ENCODE measurements at regions not wholly inside any gene's neighbourhood (a gene's known extent, or its start where the extent isn't known, plus 50 kb on each side); places are given as distances from the start of the nearest gene placed in this dataset.

DNA sequence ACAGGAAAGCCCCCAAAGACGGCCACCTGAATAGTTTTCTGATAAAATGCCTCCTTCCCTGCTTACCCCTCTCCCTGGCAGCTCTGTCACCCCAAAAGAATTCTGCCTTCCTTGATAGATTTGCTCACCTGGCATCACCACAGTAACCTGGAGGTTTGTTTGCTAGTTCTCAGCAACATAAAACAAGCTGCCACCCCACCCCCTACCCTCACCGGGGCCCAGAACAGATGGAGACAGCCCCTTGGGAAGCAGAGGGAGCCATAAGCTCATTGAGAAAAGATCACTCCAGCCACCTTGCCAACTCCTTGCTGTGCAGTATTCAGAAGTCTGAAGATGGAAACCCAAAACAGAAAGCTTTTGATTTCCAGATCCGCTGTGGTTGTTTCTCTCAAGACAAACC lies 108.6 kb downstream of the DHX15 start:
- TF ChIP-seq, protein P1, sequence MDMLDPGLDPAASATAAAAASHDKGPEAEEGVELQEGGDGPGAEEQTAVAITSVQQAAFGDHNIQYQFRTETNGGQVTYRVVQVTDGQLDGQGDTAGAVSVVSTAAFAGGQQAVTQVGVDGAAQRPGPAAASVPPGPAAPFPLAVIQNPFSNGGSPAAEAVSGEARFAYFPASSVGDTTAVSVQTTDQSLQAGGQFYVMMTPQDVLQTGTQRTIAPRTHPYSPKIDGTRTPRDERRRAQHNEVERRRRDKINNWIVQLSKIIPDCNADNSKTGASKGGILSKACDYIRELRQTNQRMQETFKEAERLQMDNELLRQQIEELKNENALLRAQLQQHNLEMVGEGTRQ (IDR thresholded peaks at IDR 0.05; ENCODE audit: low read length): no peak
- TF ChIP-seq NRF1 (IDR thresholded peaks at IDR 0.05; ENCODE audit: low read depth, low read length): no peak
- no peak for TF ChIP-seq RAD21 (IDR thresholded peaks at IDR 0.05 in 1 of 2, conservative IDR thresholded peaks at IDR 0.05 in 1 of 2; ENCODE audit: low read depth in 2 of 2, low read length in 2 of 2)
- TF ChIP-seq, protein P2, sequence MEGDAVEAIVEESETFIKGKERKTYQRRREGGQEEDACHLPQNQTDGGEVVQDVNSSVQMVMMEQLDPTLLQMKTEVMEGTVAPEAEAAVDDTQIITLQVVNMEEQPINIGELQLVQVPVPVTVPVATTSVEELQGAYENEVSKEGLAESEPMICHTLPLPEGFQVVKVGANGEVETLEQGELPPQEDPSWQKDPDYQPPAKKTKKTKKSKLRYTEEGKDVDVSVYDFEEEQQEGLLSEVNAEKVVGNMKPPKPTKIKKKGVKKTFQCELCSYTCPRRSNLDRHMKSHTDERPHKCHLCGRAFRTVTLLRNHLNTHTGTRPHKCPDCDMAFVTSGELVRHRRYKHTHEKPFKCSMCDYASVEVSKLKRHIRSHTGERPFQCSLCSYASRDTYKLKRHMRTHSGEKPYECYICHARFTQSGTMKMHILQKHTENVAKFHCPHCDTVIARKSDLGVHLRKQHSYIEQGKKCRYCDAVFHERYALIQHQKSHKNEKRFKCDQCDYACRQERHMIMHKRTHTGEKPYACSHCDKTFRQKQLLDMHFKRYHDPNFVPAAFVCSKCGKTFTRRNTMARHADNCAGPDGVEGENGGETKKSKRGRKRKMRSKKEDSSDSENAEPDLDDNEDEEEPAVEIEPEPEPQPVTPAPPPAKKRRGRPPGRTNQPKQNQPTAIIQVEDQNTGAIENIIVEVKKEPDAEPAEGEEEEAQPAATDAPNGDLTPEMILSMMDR (IDR thresholded peaks at IDR 0.05; ENCODE audit: control extremely low read depth in 1 of 3, insufficient read depth in 1 of 3, low read depth in 1 of 3, low read length in 3 of 3): no peak
- no peak for TF ChIP-seq TCF12 (IDR thresholded peaks at IDR 0.05; ENCODE audit: low read depth, low read length)
- TF ChIP-seq MAFK (IDR thresholded peaks at IDR 0.05; ENCODE audit: low read depth, low read length): no peak
- no peak for TF ChIP-seq EZH2 (IDR thresholded peaks at IDR 0.05; ENCODE audit: low read depth, low read length, severe bottlenecking)
- no peak for TF ChIP-seq RFX5 (IDR thresholded peaks at IDR 0.05; ENCODE audit: borderline replicate concordance, low read depth, low read length)
- TF ChIP-seq TAF7 (optimal IDR thresholded peaks at IDR 0.05; ENCODE audit: borderline replicate concordance, low read depth, low read length): no peak
